HG02623 (cell line): ENCODE measurements at regions not wholly inside any gene's neighbourhood (a gene's known extent, or its start where the extent isn't known, plus 50 kb on each side); places are given as distances from the start of the nearest gene placed in this dataset.
A peak's percentile ranks its signal among the peaks of the same experiment; 100 is the strongest.
"Not testable (repeated sequence)": the region's sequence is repeated elsewhere in the genome, so short reads cannot be mapped to it uniquely, and the experiment has no call there.

Source experiments
- ATAC-seq: cut with Tn5 transposase; IDR thresholded peaks from one replicate; pipeline ENCODE4 v1.9.1; 2021; ENCODE audit warnings: moderate library complexity; ENCODE audit not compliant: unreplicated experiment

GRCh38 chr7:91755121-91755520 lies 125.4 kb downstream of the MTERF1 start:
- not testable (repeated sequence) for ATAC-seq

GRCh38 chr7:91759205-91759863 lies 121.2 kb downstream of the MTERF1 start:
- no peak for ATAC-seq

GRCh38 chr7:91767820-91768219 lies 112.7 kb downstream of the MTERF1 start:
- no peak for ATAC-seq

GRCh38 chr7:91771394-91771793 lies 109.1 kb downstream of the MTERF1 start:
- ATAC-seq: no peak

- ATAC-seq: no peak
Measured at GRCh38 chr7:91771921-91772815, 108.3 kb downstream of the MTERF1 start.

GRCh38 chr7:91776171-91776570 lies 104.3 kb downstream of the MTERF1 start:
- ATAC-seq: no peak

GRCh38 chr7:91777522-91777921 lies 103.0 kb downstream of the MTERF1 start:
- ATAC-seq: no peak

- ATAC-seq: no peak
Measured at GRCh38 chr7:91778416-91778815, 102.1 kb downstream of the MTERF1 start.

GRCh38 chr7:91780521-91780920 lies 100.0 kb downstream of the MTERF1 start:
- ATAC-seq: no peak

GRCh38 chr7:91784469-91784868 lies 96.0 kb downstream of the MTERF1 start:
- no peak for ATAC-seq

GRCh38 chr7:91787931-91788330 lies 92.6 kb downstream of the MTERF1 start:
- no peak for ATAC-seq

- ATAC-seq: no peak
Measured at GRCh38 chr7:91789086-91789485, 91.4 kb downstream of the MTERF1 start.

- ATAC-seq: no peak
Measured at GRCh38 chr7:91789558-91789957, 90.9 kb downstream of the MTERF1 start.

- ATAC-seq: not testable (repeated sequence)
Measured at GRCh38 chr7:91790646-91791045, 89.9 kb downstream of the MTERF1 start.

- no peak for ATAC-seq
Measured at GRCh38 chr7:91796122-91796521, 84.4 kb downstream of the MTERF1 start.

- ATAC-seq: no peak
Measured at GRCh38 chr7:91798425-91798824, 82.1 kb downstream of the MTERF1 start.

- ATAC-seq: no peak
Measured at GRCh38 chr7:91800389-91800788, 80.1 kb downstream of the MTERF1 start.

GRCh38 chr7:91801331-91801983 lies 79.0 kb downstream of the MTERF1 start:
- no peak for ATAC-seq

GRCh38 chr7:91811236-91811635 lies 69.3 kb downstream of the MTERF1 start:
- ATAC-seq: no peak

- no peak for ATAC-seq
Measured at GRCh38 chr7:91811641-91812040, 68.9 kb downstream of the MTERF1 start.

GRCh38 chr7:91812388-91812787 lies 68.1 kb downstream of the MTERF1 start:
- ATAC-seq: no peak

- peak; percentile 76 for ATAC-seq
Measured at GRCh38 chr7:91814189-91814588, 66.3 kb downstream of the MTERF1 start.
